Kidney epithelial cell (primary cell): ENCODE measurements at regions not wholly inside any gene's neighbourhood (a gene's known extent, or its start where the extent isn't known, plus 50 kb on each side); places are given as distances from the start of the nearest gene placed in this dataset.
A peak's percentile ranks its signal among the peaks of the same experiment; 100 is the strongest.

Experiments used
- DNase-seq: peaks from one replicate; pipeline ENCODE4 v3.0.0-alpha.2; 2010; ENCODE audit warnings: low read depth
- H3K27me3 ChIP-seq: 2 replicates; pipeline ENCODE4 v1.6.0; 2011; ENCODE audit warnings: low read length; ENCODE audit not compliant: control insufficient read depth, insufficient read depth
- H3K36me3 ChIP-seq: 2 replicates; pipeline ENCODE4 v1.5.1; 2011; ENCODE audit warnings: low read length; ENCODE audit not compliant: control insufficient read depth, insufficient read depth
- H3K4me3 ChIP-seq: 2 replicates; pipeline ENCODE4 v1.5.1; 2011; ENCODE audit warnings: low read depth, mild to moderate bottlenecking, control low read depth, low read length
- CTCF ChIP-seq: IDR thresholded peaks from 2 replicates; pipeline ENCODE4 v1.5.1; 2011; ENCODE audit warnings: mild to moderate bottlenecking, moderate library complexity, low read length, control low read depth, inconsistent platforms; ENCODE audit not compliant: insufficient read depth, poor library complexity, severe bottlenecking

DNA sequence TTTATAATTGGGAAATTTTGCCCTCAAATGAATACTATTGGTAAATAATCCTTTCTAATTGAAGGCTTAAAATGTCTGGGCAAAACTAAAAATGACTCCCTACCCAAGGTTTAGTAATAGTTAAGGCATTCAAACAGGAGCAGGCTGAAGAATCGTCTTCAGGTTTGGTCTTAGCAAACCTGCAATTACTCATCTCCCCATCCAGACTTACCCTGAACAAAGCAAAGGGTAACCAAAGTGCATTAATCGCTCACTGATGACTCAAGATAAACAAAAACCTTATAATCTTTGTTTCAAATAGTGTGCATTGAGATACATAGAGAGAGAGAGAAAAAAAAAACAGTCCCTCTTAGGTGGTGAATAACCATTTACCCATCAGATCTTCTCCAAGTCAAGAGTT, 225.5 kb downstream of the BMP2 start:
- peak; percentile 92 for DNase-seq
- TF ChIP-seq CTCF: no peak
- Histone ChIP-seq H3K27me3 (no peaks in the 10 kb centered on the region), H3K4me3 (no peak overlapping the region), H3K36me3 (no peaks in the 10 kb centered on the region)

DNA sequence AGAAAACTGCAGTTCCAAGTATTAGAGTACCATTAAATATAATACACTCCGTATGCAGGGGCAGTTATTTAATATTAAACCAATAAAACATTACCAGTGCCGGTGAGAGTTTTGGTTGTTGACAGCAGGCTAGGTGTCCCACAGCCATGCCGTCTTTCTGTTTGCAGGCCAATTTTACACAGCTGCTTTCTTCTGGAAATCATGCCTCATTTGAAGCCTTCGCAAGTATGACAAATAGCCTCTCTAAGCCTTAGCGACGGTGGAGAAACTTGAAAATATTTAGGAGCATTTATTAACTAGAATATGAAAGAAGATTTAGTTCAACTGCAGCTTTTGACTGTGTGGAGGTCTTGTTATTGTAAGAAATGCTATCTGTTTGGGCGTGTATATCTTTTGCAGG, 226.0 kb downstream of the BMP2 start:
- DNase-seq: no peak
- Histone ChIP-seq H3K36me3 (no peaks in the 10 kb centered on the region), H3K4me3 (no peak overlapping the region), H3K27me3 (no peaks in the 10 kb centered on the region)
- no peak for TF ChIP-seq CTCF

DNA sequence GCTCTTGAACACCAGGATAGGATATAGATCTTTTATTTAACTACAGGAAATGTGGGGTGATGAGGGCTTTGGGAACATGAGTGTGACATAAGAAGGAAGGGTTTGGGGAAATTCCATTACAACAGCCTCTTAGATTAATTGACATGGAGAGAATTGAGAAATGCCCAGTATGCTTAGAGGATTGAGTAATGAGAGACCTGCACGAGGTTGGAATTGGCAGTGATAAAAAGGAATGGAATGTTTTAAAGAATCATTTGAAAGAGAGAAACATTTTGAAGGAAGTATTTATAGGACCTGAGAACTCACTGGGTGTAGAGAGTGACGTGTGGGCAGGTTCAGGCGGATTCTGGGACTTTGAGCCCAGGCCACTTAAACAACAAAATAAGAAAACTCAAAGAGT, 227.0 kb downstream of the BMP2 start:
- Histone ChIP-seq H3K4me3 (no peak overlapping the region), H3K36me3 (no peaks in the 10 kb centered on the region), H3K27me3 (no peaks in the 10 kb centered on the region)
- DNase-seq: peak; percentile 88
- no peak for TF ChIP-seq CTCF

DNA sequence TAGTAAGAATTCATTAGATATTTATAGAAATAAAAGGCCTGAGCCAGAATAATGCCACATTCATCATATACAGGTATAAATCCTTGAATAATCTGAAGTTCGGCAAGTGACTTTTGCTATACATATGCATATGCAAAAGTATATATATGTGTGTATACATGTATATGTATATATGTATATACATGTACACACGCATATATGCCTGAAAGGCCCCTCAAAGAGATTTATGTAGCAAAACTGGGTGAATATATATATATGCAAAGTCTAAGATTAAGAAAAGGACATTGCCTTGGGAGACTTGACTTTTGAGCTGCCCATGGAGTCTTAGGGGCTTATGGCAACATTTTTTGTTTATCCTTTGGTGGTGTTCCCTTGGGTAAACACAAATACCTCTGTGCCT, 231.4 kb downstream of the BMP2 start:
- DNase-seq: no peak
- Histone ChIP-seq H3K27me3 (no peaks in the 10 kb centered on the region), H3K36me3 (no peaks in the 10 kb centered on the region), H3K4me3 (no peak overlapping the region)
- no peak for TF ChIP-seq CTCF

- H3K27me3 ChIP-seq: no peaks in the 10 kb centered on the region
- TF ChIP-seq CTCF: no peak
- no peaks in the 10 kb centered on the region for H3K36me3 ChIP-seq
- H3K4me3 ChIP-seq: no peak overlapping the region
- no peak for DNase-seq
Measured at GRCh38 chr20:6999381-6999780, 231.9 kb downstream of the BMP2 start.

DNA sequence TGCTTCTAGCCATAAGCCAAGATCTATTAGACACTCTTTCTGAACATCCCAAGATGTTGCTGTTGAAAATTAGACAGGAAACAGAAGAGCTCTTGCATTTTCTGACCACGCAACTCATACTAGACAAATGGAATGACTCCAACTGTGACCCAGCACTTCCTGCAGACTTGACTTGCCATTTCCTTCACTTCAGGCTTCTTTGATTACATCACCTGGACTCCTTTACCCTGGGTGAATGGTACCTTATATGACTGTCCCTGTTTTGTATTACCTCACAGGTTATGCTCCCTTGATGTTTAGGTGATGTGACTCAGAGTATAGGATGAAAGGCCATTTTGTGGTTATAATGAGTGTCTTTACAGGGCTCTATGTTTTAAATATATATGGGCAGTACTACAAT, 236.1 kb downstream of the BMP2 start:
- no peak for TF ChIP-seq CTCF
- Histone ChIP-seq H3K36me3 (no peaks in the 10 kb centered on the region), H3K4me3 (no peak overlapping the region), H3K27me3 (no peaks in the 10 kb centered on the region)
- DNase-seq: no peak
